Mesendoderm (in vitro differentiated cells): ENCODE measurements at regions not wholly inside any gene's neighbourhood (a gene's known extent, or its start where the extent isn't known, plus 50 kb on each side); places are given as distances from the start of the nearest gene placed in this dataset.
"Not testable (repeated sequence)": the region's sequence is repeated elsewhere in the genome, so short reads cannot be mapped to it uniquely, and the experiment has no call there.

Source experiments
- DNase-seq: peaks from one replicate; pipeline ENCODE4 v3.0.0; 2013
- H2AK5ac ChIP-seq: 2 replicates; pipeline ENCODE4 v1.6.1; 2013; ENCODE audit warnings: low read length, inconsistent platforms
- H2BK120ac ChIP-seq: 2 replicates; pipeline ENCODE4 v1.6.1; 2013; ENCODE audit warnings: low read depth, mild to moderate bottlenecking, low read length, moderate library complexity, mixed read lengths
- H2BK15ac ChIP-seq: replicated peaks from 2 replicates; pipeline ENCODE4 v1.6.1; 2013; ENCODE audit warnings: low read depth, mild to moderate bottlenecking, moderate library complexity
- H2BK5ac ChIP-seq: 2 replicates; pipeline ENCODE4 v1.6.1; 2013; ENCODE audit warnings: low read length, inconsistent platforms
- H3K18ac ChIP-seq: 2 replicates; pipeline ENCODE4 v1.6.1; 2013; ENCODE audit warnings: mild to moderate bottlenecking, low read length, mixed read lengths
- H3K23ac ChIP-seq: one replicate; pipeline ENCODE4 v1.6.1; 2013; ENCODE audit warnings: low read length
- H3K27ac ChIP-seq: 2 replicates; pipeline ENCODE4 v1.5.1; 2013; ENCODE audit warnings: low read depth, mild to moderate bottlenecking, inconsistent platforms, low read length, moderate library complexity
- H3K27me3 ChIP-seq: 2 replicates; pipeline ENCODE4 v1.6.1; 2013; ENCODE audit warnings: low read length, control low read depth, mild to moderate bottlenecking, inconsistent platforms; ENCODE audit not compliant: insufficient read depth, poor library complexity
- H3K36me3 ChIP-seq: 2 replicates; pipeline ENCODE4 v1.6.1; 2013; ENCODE audit warnings: low read length, inconsistent platforms; ENCODE audit not compliant: control insufficient read depth, insufficient read depth
- H3K4ac ChIP-seq: one replicate; pipeline ENCODE4 v1.6.1; 2013; ENCODE audit warnings: low read depth, mild to moderate bottlenecking, low read length, moderate library complexity
- H3K4me1 ChIP-seq: 2 replicates; pipeline ENCODE4 v1.6.1; 2013; ENCODE audit warnings: low read depth, low read length, inconsistent platforms; ENCODE audit not compliant: control insufficient read depth
- H3K4me2 ChIP-seq: 2 replicates; pipeline ENCODE4 v1.6.1; 2013; ENCODE audit warnings: low read length
- H3K4me3 ChIP-seq: 2 replicates; pipeline ENCODE4 v1.5.1; 2013; ENCODE audit warnings: mild to moderate bottlenecking, low read length
- H3K56ac ChIP-seq: one replicate; pipeline ENCODE4 v1.6.1; 2013; ENCODE audit warnings: low read length
- H3K79me1 ChIP-seq: 2 replicates; pipeline ENCODE4 v1.6.1; 2013; ENCODE audit warnings: low read length, inconsistent platforms
- H3K79me2 ChIP-seq: 2 replicates; pipeline ENCODE4 v1.6.1; 2013; ENCODE audit warnings: mild to moderate bottlenecking, low read length; ENCODE audit not compliant: control insufficient read depth, insufficient read depth
- H3K9ac ChIP-seq: 2 replicates; pipeline ENCODE4 v1.6.1; 2013; ENCODE audit warnings: low read length, inconsistent platforms
- H4K5ac ChIP-seq: one replicate; pipeline ENCODE4 v1.6.1; 2013; ENCODE audit warnings: low read length
- H4K8ac ChIP-seq: one replicate; pipeline ENCODE4 v1.6.1; 2013; ENCODE audit warnings: low read depth, mild to moderate bottlenecking, control low read depth, low read length, moderate library complexity
- WGBS: extraction: QIAGEN DNeasy Blood & Tissue Kit; methylation state at CpG from one replicate; pipeline ENCODE4 v1.1.7; 2013; ENCODE audit warnings: low lambda C conversion rate, missing lambda C conversion rate; ENCODE audit not compliant: insufficient coverage; ENCODE audit errors: extremely low coverage; 5-methylcytosine and 5-hydroxymethylcytosine counted together

DNA sequence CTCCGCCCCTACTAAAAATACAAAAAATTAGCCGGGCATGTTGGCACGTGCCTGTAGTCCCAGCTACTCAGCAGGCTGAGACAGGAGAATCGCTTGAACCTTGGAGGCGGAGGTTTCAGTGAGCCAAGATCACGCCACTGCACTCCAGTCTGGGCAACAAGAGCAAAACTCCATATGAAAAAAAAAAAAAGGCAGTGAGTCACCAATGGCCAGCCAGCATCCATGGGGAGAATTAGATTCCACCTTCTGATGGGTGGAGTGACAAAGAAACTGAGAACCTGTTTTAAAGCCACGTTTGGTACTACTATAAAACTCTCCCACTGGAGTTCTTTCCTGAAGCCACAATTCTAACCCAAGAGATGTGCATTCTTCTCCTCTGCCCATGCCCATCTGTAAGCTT is 81.7 kb downstream of the ACTL7B start:
- H2BK120ac ChIP-seq, H4K5ac ChIP-seq, H2AK5ac ChIP-seq, H3K79me1 ChIP-seq, H2BK15ac ChIP-seq, H3K4me2 ChIP-seq, H3K4me1 ChIP-seq, H3K27me3 ChIP-seq, H3K79me2 ChIP-seq, H4K8ac ChIP-seq, H3K23ac ChIP-seq, H3K36me3 ChIP-seq, H3K4me3 ChIP-seq, H3K4ac ChIP-seq, H3K9ac ChIP-seq, H2BK5ac ChIP-seq, H3K18ac ChIP-seq, H3K56ac ChIP-seq, H3K27ac ChIP-seq, DNase-seq: not testable (repeated sequence)
- no CpG with 5 or more reads among the region's 7 CpGs for WGBS

DNA sequence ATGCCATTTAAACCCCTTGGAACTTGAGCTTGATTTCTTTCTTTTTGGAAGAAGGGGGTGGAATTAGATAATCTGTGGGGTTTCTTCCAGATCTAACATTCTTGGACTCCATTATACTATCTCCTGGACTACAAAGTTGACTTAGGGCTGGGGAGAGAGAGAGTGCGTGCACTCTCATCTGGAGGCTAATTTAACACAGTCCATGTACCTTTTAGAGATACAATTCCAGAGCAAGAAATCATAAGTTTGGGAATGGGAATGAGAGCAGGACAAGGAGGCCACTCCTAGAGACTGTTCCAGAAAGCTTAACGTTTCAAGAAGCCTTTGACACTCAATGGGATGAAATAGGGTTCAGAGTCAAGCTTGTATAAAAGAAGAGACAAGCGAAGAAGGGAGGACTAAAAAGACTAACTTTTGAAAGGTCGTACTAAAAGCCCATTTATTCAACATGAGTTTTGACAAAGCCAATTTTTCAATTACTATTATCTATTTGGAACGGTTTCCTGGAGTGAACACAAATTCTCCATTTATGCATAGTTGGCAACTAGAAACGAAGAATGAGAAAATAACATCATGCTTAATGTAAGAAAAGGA is 83.4 kb downstream of the ACTL7B start:
- WGBS: no CpG with 5 or more reads among the region's 6 CpGs
- H3K79me1 ChIP-seq: no peaks in the 10 kb centered on the region
- DNase-seq: no peak
- no peak overlapping the region for H2BK15ac ChIP-seq
- H3K4me3 ChIP-seq: no peak overlapping the region
- no peak overlapping the region for H3K4ac ChIP-seq
- H3K27ac ChIP-seq: no peak overlapping the region
- H3K23ac ChIP-seq: no peak overlapping the region
- no peak overlapping the region for H3K4me2 ChIP-seq
- H2AK5ac ChIP-seq: no peak overlapping the region
- no peaks in the 10 kb centered on the region for H3K27me3 ChIP-seq
- no peak overlapping the region for H3K56ac ChIP-seq
- no peak overlapping the region for H4K8ac ChIP-seq
- H3K4me1 ChIP-seq: no peaks in the 10 kb centered on the region
- H3K36me3 ChIP-seq: no peaks in the 10 kb centered on the region
- H3K79me2 ChIP-seq: no peaks in the 10 kb centered on the region
- H2BK120ac ChIP-seq: no peak overlapping the region
- H4K5ac ChIP-seq: no peak overlapping the region
- H2BK5ac ChIP-seq: no peak overlapping the region
- H3K18ac ChIP-seq: no peak overlapping the region
- H3K9ac ChIP-seq: no peak overlapping the region

DNA sequence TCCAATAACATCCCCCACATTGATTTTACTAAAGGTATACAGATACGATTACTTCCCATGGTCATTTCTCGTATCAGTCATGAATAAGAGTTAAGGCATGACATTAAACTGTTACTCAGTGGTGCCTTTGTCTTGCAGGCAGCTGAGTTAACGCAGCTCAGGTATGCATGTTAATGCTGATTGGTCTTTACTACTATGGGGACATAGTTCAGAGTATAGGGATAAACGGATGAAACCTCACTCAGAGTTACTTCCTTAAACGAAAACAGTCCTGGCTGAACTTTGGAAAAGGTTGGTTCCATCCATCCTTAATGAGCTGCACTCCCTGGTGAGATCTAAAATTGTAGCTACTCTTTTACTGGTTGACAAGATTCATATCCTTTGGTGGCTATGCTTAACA is 87.0 kb downstream of the ACTL7B start:
- no peak overlapping the region for H3K9ac ChIP-seq
- H3K18ac ChIP-seq: no peak overlapping the region
- no peak overlapping the region for H3K56ac ChIP-seq
- no peak overlapping the region for H3K4ac ChIP-seq
- no peak overlapping the region for H2BK15ac ChIP-seq
- H2BK120ac ChIP-seq: no peak overlapping the region
- H3K27me3 ChIP-seq: no peaks in the 10 kb centered on the region
- no peak overlapping the region for H4K5ac ChIP-seq
- H3K36me3 ChIP-seq: no peaks in the 10 kb centered on the region
- no peak overlapping the region for H2AK5ac ChIP-seq
- no peak overlapping the region for H4K8ac ChIP-seq
- H3K4me2 ChIP-seq: no peak overlapping the region
- H3K27ac ChIP-seq: no peak overlapping the region
- no peaks in the 10 kb centered on the region for H3K4me1 ChIP-seq
- no peak for DNase-seq
- H2BK5ac ChIP-seq: no peak overlapping the region
- H3K79me2 ChIP-seq: no peaks in the 10 kb centered on the region
- WGBS: no CpG with 5 or more reads among the region's 5 CpGs
- no peaks in the 10 kb centered on the region for H3K79me1 ChIP-seq
- no peak overlapping the region for H3K4me3 ChIP-seq
- no peak overlapping the region for H3K23ac ChIP-seq

DNA sequence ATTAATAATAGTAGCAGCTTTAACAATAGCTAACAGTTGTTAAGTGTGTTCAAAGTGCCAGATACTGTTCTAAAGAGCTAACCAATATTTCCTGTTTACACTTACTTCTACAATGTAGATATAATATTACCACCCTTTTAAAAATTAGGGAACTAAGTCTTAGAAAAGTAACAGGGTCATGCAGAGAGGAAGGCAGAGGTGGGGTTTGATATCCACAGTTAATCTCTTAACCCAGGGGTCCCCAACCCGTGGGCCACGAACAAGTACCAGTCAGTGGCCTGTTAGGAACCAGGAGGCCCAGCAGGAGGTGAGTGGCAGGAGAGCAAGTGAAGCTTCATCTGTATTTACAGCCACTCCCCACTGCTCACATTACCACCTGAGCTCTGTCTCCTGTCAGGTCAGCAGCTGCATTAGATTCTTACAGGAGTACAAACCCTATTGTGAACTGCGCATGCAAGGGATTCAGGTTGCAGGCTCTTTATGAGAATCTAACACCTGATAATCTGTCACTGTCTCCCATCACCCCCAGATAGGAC is 89.1 kb downstream of the ACTL7B start:
- no peak overlapping the region for H2BK15ac ChIP-seq
- H4K5ac ChIP-seq: no peak overlapping the region
- no peak overlapping the region for H3K4ac ChIP-seq
- no CpG with 5 or more reads among the region's 3 CpGs for WGBS
- no peak overlapping the region for H3K4me2 ChIP-seq
- no peaks in the 10 kb centered on the region for H3K27me3 ChIP-seq
- H3K9ac ChIP-seq: no peak overlapping the region
- H2AK5ac ChIP-seq: no peak overlapping the region
- DNase-seq: peak; percentile 36
- H3K18ac ChIP-seq: no peak overlapping the region
- no peak overlapping the region for H2BK120ac ChIP-seq
- no peak overlapping the region for H3K56ac ChIP-seq
- H3K79me2 ChIP-seq: no peaks in the 10 kb centered on the region
- H2BK5ac ChIP-seq: no peak overlapping the region
- H4K8ac ChIP-seq: no peak overlapping the region
- no peaks in the 10 kb centered on the region for H3K4me1 ChIP-seq
- no peak overlapping the region for H3K4me3 ChIP-seq
- no peaks in the 10 kb centered on the region for H3K36me3 ChIP-seq
- H3K79me1 ChIP-seq: no peaks in the 10 kb centered on the region
- H3K23ac ChIP-seq: no peak overlapping the region
- no peak overlapping the region for H3K27ac ChIP-seq

DNA sequence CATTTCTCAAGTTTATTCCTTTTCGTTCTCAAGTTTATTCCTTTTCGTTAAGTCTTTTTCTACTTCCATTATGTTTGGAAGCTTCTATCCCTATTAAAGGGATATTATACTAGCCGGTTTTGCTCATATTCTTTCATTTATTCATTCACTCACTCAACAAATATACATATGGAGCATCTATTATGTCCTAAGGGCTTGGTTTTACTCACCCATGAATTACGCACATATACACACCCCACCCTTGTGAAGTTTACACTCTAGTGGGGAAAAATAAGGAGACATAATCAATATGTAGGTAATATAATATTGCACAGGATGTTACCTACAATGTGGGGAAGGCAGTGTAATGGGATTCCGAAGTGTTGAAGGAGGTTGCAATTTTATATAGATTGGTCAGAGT is 90.5 kb downstream of the ACTL7B start:
- Histone ChIP-seq H3K56ac (no peak overlapping the region), H2AK5ac (no peak overlapping the region), H2BK15ac (no peak overlapping the region), H2BK120ac (no peak overlapping the region), H2BK5ac (no peak overlapping the region), H3K4me3 (no peak overlapping the region), H3K4me2 (no peak overlapping the region), H4K8ac (no peak overlapping the region), H3K4ac (no peak overlapping the region), H3K4me1 (no peaks in the 10 kb centered on the region), H3K9ac (no peak overlapping the region), H4K5ac (no peak overlapping the region), H3K23ac (no peak overlapping the region), H3K36me3 (no peaks in the 10 kb centered on the region), H3K27me3 (no peaks in the 10 kb centered on the region), H3K18ac (no peak overlapping the region), H3K79me1 (no peaks in the 10 kb centered on the region), H3K27ac (no peak overlapping the region), H3K79me2 (no peaks in the 10 kb centered on the region)
- DNase-seq: no peak
- no CpG with 5 or more reads among the region's 5 CpGs for WGBS
